Activated naive CD8-positive, alpha-beta T cell treated with anti-CD3 and anti-CD28 coated beads, Interleukin-2, amount 50 U/mL, for 24 hours (primary cell): ENCODE measurements at regions not wholly inside any gene's neighbourhood (a gene's known extent, or its start where the extent isn't known, plus 50 kb on each side); places are given as distances from the start of the nearest gene placed in this dataset.

Experiments
- ATAC-seq: fragments of 150-1000 bp; cut with Tn5 transposase; one replicate; pipeline ENCODE4 v1.10.0; 2021
- DNase-seq: peaks from one replicate; pipeline ENCODE4 v3.0.0; 2021
- H3K27ac Mint-ChIP-seq: one replicate; pipeline ENCODE4 v1.8.0; 2021; ENCODE audit warnings: mild to moderate bottlenecking, mixed read lengths
- H3K27me3 Mint-ChIP-seq: one replicate; pipeline ENCODE4 v1.8.0; 2021; ENCODE audit warnings: mixed read lengths
- H3K36me3 Mint-ChIP-seq: one replicate; pipeline ENCODE4 v1.8.0; 2021; ENCODE audit warnings: low read depth, mixed read lengths
- H3K4me1 Mint-ChIP-seq: one replicate; pipeline ENCODE4 v1.8.0; 2021; ENCODE audit warnings: mixed read lengths
- H3K4me3 Mint-ChIP-seq: one replicate; pipeline ENCODE4 v1.8.0; 2021; ENCODE audit warnings: mild to moderate bottlenecking, moderate library complexity, mixed read lengths
- H3K9me3 Mint-ChIP-seq: one replicate; pipeline ENCODE4 v1.8.0; 2021; ENCODE audit warnings: mixed read lengths

GRCh38 chr3:4043867-4044575 is 244.8 kb downstream of the LRRN1 start:
- Mint-ChIP-seq H3K27ac (no peak overlapping the region), H3K27me3 (no peaks in the 10 kb centered on the region), H3K36me3 (no peaks in the 10 kb centered on the region), H3K4me1 (no peaks in the 10 kb centered on the region), H3K4me3 (no peak overlapping the region), H3K9me3 (no peaks in the 10 kb centered on the region)
- DNase-seq (no peak), ATAC-seq (no peak)

- no peak for ATAC-seq
- Mint-ChIP-seq H3K4me3 (no peak overlapping the region), H3K4me1 (no peaks in the 10 kb centered on the region)
Observed at GRCh38 chr3:4044619-4045018, 245.4 kb downstream of the LRRN1 start.

GRCh38 chr3:4045756-4046155 is 246.5 kb downstream of the LRRN1 start:
- Mint-ChIP-seq H3K27ac (no peak overlapping the region), H3K4me1 (no peaks in the 10 kb centered on the region), H3K9me3 (no peaks in the 10 kb centered on the region), H3K36me3 (no peaks in the 10 kb centered on the region), H3K27me3 (no peaks in the 10 kb centered on the region), H3K4me3 (no peak overlapping the region)
- ATAC-seq (no peak), DNase-seq (no peak)

More at GRCh38 chr3:4044619-4045018, 245.4 kb downstream of the LRRN1 start:
- no peaks in the 10 kb centered on the region for H3K9me3 Mint-ChIP-seq
- H3K27ac Mint-ChIP-seq: no peak overlapping the region
- H3K36me3 Mint-ChIP-seq: no peaks in the 10 kb centered on the region
- no peak for DNase-seq
- H3K27me3 Mint-ChIP-seq: no peaks in the 10 kb centered on the region

- H3K4me3 Mint-ChIP-seq: no peak overlapping the region
- H3K27ac Mint-ChIP-seq: no peak overlapping the region
- no peaks in the 10 kb centered on the region for H3K4me1 Mint-ChIP-seq
- no peaks in the 10 kb centered on the region for H3K27me3 Mint-ChIP-seq
- DNase-seq: no peak
- no peaks in the 10 kb centered on the region for H3K9me3 Mint-ChIP-seq
- no peaks in the 10 kb centered on the region for H3K36me3 Mint-ChIP-seq
- ATAC-seq: no peak
Observed at GRCh38 chr3:4047366-4047765, 248.1 kb downstream of the LRRN1 start.

- Mint-ChIP-seq H3K36me3 (no peaks in the 10 kb centered on the region), H3K27me3 (no peaks in the 10 kb centered on the region), H3K27ac (no peak overlapping the region), H3K4me1 (no peaks in the 10 kb centered on the region), H3K9me3 (no peaks in the 10 kb centered on the region), H3K4me3 (no peak overlapping the region)
- no peak for DNase-seq
- no peak for ATAC-seq
Observed at GRCh38 chr3:4052706-4053105, 250.5 kb upstream of the SETMAR start.

- no peaks in the 10 kb centered on the region for H3K36me3 Mint-ChIP-seq
- H3K9me3 Mint-ChIP-seq: no peaks in the 10 kb centered on the region
- no peaks in the 10 kb centered on the region for H3K4me1 Mint-ChIP-seq
- no peaks in the 10 kb centered on the region for H3K27me3 Mint-ChIP-seq
- H3K27ac Mint-ChIP-seq: no peak overlapping the region
- ATAC-seq: no peak
- no peak for DNase-seq
- no peak overlapping the region for H3K4me3 Mint-ChIP-seq
Observed at GRCh38 chr3:4053975-4054374, 249.2 kb upstream of the SETMAR start.

GRCh38 chr3:4060064-4060463 is 243.1 kb upstream of the SETMAR start:
- Mint-ChIP-seq H3K27me3 (no peaks in the 10 kb centered on the region), H3K36me3 (no peaks in the 10 kb centered on the region), H3K4me1 (no peaks in the 10 kb centered on the region), H3K4me3 (no peak overlapping the region), H3K27ac (no peak overlapping the region), H3K9me3 (no peaks in the 10 kb centered on the region)
- ATAC-seq (no peak), DNase-seq (no peak)

DNA sequence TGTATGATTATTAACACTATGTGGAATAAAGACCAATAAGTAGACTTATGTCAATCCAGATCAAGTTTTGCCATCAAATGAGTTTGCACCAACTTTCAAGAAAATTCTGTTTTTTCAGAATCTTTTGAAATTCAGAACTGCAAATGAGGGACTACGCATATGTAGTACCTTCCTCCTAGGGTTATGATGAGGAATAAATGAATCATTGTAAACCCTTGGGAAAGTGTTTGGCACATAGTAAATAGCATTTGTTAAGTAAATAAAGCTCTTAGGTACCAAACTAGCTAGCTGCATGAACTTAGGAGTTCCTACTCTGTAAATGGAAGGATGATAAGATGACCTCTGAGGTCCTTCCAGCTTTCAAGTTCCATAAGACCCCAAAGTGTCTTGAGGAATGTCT is 242.6 kb upstream of the SETMAR start:
- Mint-ChIP-seq H3K4me3 (no peak overlapping the region), H3K27me3 (no peaks in the 10 kb centered on the region), H3K27ac (no peak overlapping the region), H3K4me1 (no peaks in the 10 kb centered on the region), H3K9me3 (no peaks in the 10 kb centered on the region), H3K36me3 (no peaks in the 10 kb centered on the region)
- ATAC-seq: no peak
- no peak for DNase-seq

DNA sequence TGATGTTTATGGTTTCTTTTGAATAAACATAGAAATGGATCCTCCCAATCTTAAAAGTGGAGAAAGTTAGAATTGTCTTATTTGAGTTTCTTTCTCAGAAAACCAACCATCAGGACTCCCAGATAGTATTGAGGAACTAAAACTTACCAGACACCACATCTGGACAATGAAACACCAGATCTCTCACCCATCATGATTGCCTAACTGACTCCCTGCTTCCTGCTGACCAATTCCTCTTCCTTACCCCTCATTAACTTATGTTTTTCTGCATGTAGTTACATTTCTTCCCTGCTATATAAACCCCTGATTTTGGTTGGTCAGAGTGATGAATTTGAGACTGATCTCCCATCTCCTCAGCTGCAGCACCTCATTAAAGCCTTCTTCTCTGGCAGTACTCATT is 242.0 kb upstream of the SETMAR start:
- Mint-ChIP-seq H3K9me3 (no peaks in the 10 kb centered on the region), H3K4me3 (no peak overlapping the region), H3K4me1 (no peaks in the 10 kb centered on the region), H3K27me3 (no peaks in the 10 kb centered on the region), H3K27ac (no peak overlapping the region), H3K36me3 (no peaks in the 10 kb centered on the region)
- no peak for DNase-seq
- ATAC-seq: no peak

DNA sequence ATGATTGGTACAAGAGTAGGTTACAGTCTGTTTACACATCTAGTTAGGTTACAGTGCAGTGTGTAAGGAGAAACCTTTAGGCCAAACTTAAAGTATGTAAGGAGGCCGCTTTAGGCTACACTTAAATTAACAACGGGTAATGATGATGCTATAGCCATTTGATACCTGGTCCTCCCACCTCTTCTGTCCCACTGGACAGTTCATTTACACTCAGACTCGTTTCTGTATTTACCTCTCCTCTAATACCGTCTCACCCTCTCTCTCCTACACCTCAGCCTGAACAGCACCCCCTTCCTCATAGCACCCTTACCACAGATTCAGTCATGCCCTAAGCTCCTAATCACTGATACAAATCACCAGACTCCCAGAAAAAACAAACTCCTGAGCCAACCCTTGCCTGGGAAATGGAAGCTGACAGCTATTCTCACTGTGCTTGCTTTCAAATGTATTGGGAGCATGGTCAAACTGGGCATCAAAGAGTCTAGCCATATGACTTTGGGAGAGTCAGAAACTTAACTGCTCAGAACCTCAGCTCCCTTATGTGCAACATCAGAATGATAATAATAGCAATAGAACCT is 241.3 kb upstream of the SETMAR start:
- Mint-ChIP-seq H3K36me3 (no peaks in the 10 kb centered on the region), H3K9me3 (no peaks in the 10 kb centered on the region), H3K27ac (no peak overlapping the region), H3K27me3 (no peaks in the 10 kb centered on the region), H3K4me3 (no peak overlapping the region), H3K4me1 (no peaks in the 10 kb centered on the region)
- no peak for DNase-seq
- ATAC-seq: no peak

- Mint-ChIP-seq H3K36me3 (no peaks in the 10 kb centered on the region), H3K27me3 (no peaks in the 10 kb centered on the region), H3K4me3 (no peak overlapping the region), H3K4me1 (peaks cover under 1% of the 10 kb centered on the region), H3K9me3 (no peaks in the 10 kb centered on the region), H3K27ac (no peak overlapping the region)
- DNase-seq (no peak), ATAC-seq (no peak)
Observed at GRCh38 chr3:4062621-4063020, 240.5 kb upstream of the SETMAR start.

DNA sequence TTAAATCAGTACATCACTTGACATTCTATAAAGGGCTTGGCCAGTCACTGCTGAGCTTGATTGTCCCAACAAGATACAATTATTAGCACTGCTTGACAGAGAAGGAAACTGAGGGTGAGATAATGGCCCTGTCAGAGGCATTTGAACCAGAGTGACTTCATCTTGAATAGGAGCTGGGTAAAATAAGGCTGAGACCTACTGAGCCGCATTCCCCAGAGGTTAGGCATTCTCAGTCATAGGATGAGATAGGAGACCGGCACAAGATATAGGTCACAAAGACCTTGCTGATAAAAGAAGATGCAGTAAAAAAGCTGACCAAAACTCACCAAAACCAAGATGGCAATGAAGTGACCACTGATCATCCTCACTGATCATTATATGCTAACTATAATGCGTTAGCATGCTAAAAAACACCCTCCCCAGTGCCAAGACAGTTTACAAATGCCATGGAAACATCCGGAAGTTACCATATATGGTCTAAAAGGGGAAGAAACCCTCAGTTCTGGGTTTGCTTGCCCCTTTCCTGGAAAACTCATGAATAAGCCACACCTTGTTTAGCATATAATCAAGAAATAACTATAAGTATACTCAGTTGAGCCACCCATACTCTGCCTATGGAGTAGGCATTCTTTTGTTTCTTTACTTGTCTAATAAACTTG is 239.1 kb upstream of the SETMAR start:
- Mint-ChIP-seq H3K9me3 (no peaks in the 10 kb centered on the region), H3K4me1 (peaks cover 4% of the 10 kb centered on the region)

GRCh38 chr3:4065085-4065484 is 238.1 kb upstream of the SETMAR start:
- DNase-seq: no peak
- H3K27ac Mint-ChIP-seq: no peak overlapping the region
- no peaks in the 10 kb centered on the region for H3K9me3 Mint-ChIP-seq
- no peak overlapping the region for H3K4me3 Mint-ChIP-seq
- no peaks in the 10 kb centered on the region for H3K27me3 Mint-ChIP-seq
- H3K4me1 Mint-ChIP-seq: peaks cover 4% of the 10 kb centered on the region
- ATAC-seq: no peak
- H3K36me3 Mint-ChIP-seq: no peaks in the 10 kb centered on the region

More for the DNA sequence above, 239.1 kb upstream of the SETMAR start:
- H3K4me3 Mint-ChIP-seq: no peak overlapping the region
- DNase-seq (no peak), ATAC-seq (no peak)
- no peaks in the 10 kb centered on the region for H3K36me3 Mint-ChIP-seq
- H3K27me3 Mint-ChIP-seq: no peaks in the 10 kb centered on the region
- H3K27ac Mint-ChIP-seq: no peak overlapping the region

GRCh38 chr3:4065554-4065953 is 237.6 kb upstream of the SETMAR start:
- no peak overlapping the region for H3K27ac Mint-ChIP-seq
- no peak for ATAC-seq

GRCh38 chr3:4067893-4068292 is 235.3 kb upstream of the SETMAR start:
- DNase-seq (no peak), ATAC-seq (no peak)
- Mint-ChIP-seq H3K27me3 (no peaks in the 10 kb centered on the region), H3K9me3 (no peaks in the 10 kb centered on the region), H3K27ac (no peak overlapping the region), H3K4me3 (no peak overlapping the region), H3K4me1 (peaks cover 7% of the 10 kb centered on the region), H3K36me3 (no peaks in the 10 kb centered on the region)

More at GRCh38 chr3:4065554-4065953, 237.6 kb upstream of the SETMAR start:
- H3K27me3 Mint-ChIP-seq: no peaks in the 10 kb centered on the region
- no peaks in the 10 kb centered on the region for H3K36me3 Mint-ChIP-seq
- no peak overlapping the region for H3K4me3 Mint-ChIP-seq
- no peaks in the 10 kb centered on the region for H3K9me3 Mint-ChIP-seq
- peaks cover 4% of the 10 kb centered on the region for H3K4me1 Mint-ChIP-seq
- no peak for DNase-seq
